HG03520 (cell line): ENCODE measurements at regions not wholly inside any gene's neighbourhood (a gene's known extent, or its start where the extent isn't known, plus 50 kb on each side); places are given as distances from the start of the nearest gene placed in this dataset.

Experiments used
- ATAC-seq: cut with Tn5 transposase; IDR thresholded peaks from one replicate; pipeline ENCODE4 v1.9.1; 2021; ENCODE audit warnings: mild to moderate bottlenecking, moderate library complexity; ENCODE audit not compliant: unreplicated experiment

- ATAC-seq, result no peak
These were observed 105.3 kb upstream of the HSD17B12 start for GRCh38 chr11:43574949-43575912.

- ATAC-seq, result no peak
These were observed 104.6 kb upstream of the HSD17B12 start for GRCh38 chr11:43575913-43576310.

GRCh38 chr11:43576320-43576802 lies 104.2 kb upstream of the HSD17B12 start:
- no peak for ATAC-seq

GRCh38 chr11:43576803-43577521 lies 103.6 kb upstream of the HSD17B12 start:
- ATAC-seq, result no peak

GRCh38 chr11:43577566-43578264 lies 102.8 kb upstream of the HSD17B12 start:
- no peak for ATAC-seq

- no peak for ATAC-seq
These were observed 102.0 kb upstream of the HSD17B12 start for GRCh38 chr11:43578346-43579170.

GRCh38 chr11:43579171-43579918 lies 101.2 kb upstream of the HSD17B12 start:
- ATAC-seq, result no peak

GRCh38 chr11:43579919-43580276 lies 100.6 kb upstream of the HSD17B12 start:
- no peak for ATAC-seq

- no peak for ATAC-seq
These were observed 99.7 kb upstream of the HSD17B12 start for GRCh38 chr11:43580735-43581369.

- no peak for ATAC-seq
These were observed 99.0 kb upstream of the HSD17B12 start for GRCh38 chr11:43581370-43582023.

- ATAC-seq, result no peak
These were observed 98.3 kb upstream of the HSD17B12 start for GRCh38 chr11:43582024-43582862.

- ATAC-seq, result no peak
These were observed 97.6 kb upstream of the HSD17B12 start for GRCh38 chr11:43582863-43583462.

- no peak for ATAC-seq
These were observed 97.0 kb upstream of the HSD17B12 start for GRCh38 chr11:43583548-43583947.

- ATAC-seq, result no peak
These were observed 94.5 kb upstream of the HSD17B12 start for GRCh38 chr11:43585877-43586608.

- ATAC-seq, result no peak
These were observed 90.8 kb upstream of the HSD17B12 start for GRCh38 chr11:43589601-43590250.

- ATAC-seq, result no peak
These were observed 79.0 kb upstream of the HSD17B12 start for GRCh38 chr11:43601511-43601910.
